Mammary epithelial cell (primary cell): ENCODE measurements at regions not wholly inside any gene's neighbourhood (a gene's known extent, or its start where the extent isn't known, plus 50 kb on each side); places are given as distances from the start of the nearest gene placed in this dataset.

Source experiments
- EZH2 ChIP-seq: IDR thresholded peaks from 2 replicates; pipeline ENCODE4 v1.6.1; 2012; ENCODE audit warnings: low read length, inconsistent platforms, borderline replicate concordance
- TF ChIP-seq, protein P1 (sequence below), 2 donors: IDR thresholded peaks in 1 of 2; conservative IDR thresholded peaks in 1 of 2; 2 replicates each; pipeline ENCODE4 v1.5.1; 2011 to 2012; ENCODE audit warnings: inconsistent platforms in 2 of 2, low read length in 2 of 2, mild to moderate bottlenecking in 2 of 2, control low read depth in 1 of 2, low read depth in 1 of 2; ENCODE audit not compliant: insufficient read depth in 1 of 2; ENCODE audit errors: extremely low read depth in 1 of 2

DNA sequence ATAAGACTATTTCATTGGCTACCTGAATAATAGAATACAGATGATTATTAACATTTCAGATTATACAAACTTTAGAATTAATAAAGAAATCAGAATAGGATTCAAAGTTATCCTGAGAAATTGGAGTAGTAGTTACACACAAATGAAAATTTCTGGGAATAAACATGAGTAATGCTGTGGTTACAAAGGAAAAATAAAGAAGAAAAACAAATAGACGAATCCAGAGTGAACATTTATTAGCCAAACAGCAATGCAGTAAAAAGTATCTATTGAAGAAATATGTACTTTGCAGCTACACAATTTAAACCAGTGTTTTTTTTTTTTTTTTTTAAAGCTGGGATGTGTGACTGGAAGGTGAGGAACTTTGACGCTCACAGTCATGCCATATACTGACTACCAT, 1159.2 kb downstream of the TUSC7 start:
- TF ChIP-seq, protein P1, sequence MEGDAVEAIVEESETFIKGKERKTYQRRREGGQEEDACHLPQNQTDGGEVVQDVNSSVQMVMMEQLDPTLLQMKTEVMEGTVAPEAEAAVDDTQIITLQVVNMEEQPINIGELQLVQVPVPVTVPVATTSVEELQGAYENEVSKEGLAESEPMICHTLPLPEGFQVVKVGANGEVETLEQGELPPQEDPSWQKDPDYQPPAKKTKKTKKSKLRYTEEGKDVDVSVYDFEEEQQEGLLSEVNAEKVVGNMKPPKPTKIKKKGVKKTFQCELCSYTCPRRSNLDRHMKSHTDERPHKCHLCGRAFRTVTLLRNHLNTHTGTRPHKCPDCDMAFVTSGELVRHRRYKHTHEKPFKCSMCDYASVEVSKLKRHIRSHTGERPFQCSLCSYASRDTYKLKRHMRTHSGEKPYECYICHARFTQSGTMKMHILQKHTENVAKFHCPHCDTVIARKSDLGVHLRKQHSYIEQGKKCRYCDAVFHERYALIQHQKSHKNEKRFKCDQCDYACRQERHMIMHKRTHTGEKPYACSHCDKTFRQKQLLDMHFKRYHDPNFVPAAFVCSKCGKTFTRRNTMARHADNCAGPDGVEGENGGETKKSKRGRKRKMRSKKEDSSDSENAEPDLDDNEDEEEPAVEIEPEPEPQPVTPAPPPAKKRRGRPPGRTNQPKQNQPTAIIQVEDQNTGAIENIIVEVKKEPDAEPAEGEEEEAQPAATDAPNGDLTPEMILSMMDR (conservative IDR thresholded peaks at IDR 0.05 in 1 of 2, IDR thresholded peaks at IDR 0.05 in 1 of 2; ENCODE audit: extremely low read depth in 1 of 2, insufficient read depth in 1 of 2, low read depth in 1 of 2, low read length in 2 of 2) = no peak
- TF ChIP-seq EZH2 = no peak
